ENCODE measurements at regions not wholly inside any gene's neighbourhood (a gene's known extent, or its start where the extent isn't known, plus 50 kb on each side); places are given as distances from the start of the nearest gene placed in this dataset.

GRCh38 chr2:160862226-160862625 is 298.0 kb upstream of the TANK start:
- TF ChIP-seq CTCF (conservative IDR thresholded peaks at IDR 0.05) = no peak
- TF ChIP-seq ZFX (IDR thresholded peaks at IDR 0.05) = no peak

All from C4-2B (cell line).